ENCODE measurements at regions not wholly inside any gene's neighbourhood (a gene's known extent, or its start where the extent isn't known, plus 50 kb on each side); places are given as distances from the start of the nearest gene placed in this dataset.
"Not testable (repeated sequence)": the region's sequence is repeated elsewhere in the genome, so short reads cannot be mapped to it uniquely, and the experiment has no call there.

DNA sequence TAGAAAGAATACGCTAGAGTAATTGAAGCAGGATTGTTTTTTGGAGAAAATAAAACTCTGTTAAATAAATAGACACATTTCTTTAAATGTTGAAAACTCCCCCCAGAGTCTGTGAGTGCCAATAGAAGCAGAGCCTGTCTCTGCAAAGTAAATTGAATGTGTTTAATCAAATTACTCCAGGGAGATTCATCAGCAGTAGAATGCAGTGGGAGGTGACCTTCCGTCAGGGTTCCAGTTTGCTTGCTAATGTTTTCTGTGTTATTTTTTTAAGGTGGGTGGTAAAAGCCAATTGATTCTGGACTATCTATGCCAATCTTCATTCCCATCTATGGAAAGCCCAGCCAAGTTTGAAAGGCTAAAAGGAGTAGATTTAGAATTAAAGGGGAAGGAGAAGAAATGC lies 612.4 kb upstream of the GRM7 start:
- DNase-seq, result no peak

DNA sequence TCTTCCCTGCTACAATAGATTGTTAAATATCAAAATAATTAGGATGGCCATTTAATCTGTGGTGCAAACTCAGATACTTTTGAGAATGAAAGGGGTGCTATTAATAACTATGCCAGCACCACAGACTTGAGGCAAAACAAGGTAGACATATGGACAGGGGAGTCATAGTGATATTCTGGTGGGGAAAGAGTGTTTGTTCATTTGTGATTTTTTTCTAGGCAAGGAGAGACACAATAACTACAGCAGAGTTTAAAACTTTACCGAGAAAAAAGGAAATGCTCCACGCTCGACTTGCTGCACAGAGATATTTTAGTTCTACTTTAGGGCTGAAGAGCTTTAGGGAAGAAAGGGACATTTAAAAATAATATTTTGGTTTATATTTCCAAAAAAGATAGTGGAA lies 611.2 kb upstream of the GRM7 start:
- DNase-seq, result no peak

DNA sequence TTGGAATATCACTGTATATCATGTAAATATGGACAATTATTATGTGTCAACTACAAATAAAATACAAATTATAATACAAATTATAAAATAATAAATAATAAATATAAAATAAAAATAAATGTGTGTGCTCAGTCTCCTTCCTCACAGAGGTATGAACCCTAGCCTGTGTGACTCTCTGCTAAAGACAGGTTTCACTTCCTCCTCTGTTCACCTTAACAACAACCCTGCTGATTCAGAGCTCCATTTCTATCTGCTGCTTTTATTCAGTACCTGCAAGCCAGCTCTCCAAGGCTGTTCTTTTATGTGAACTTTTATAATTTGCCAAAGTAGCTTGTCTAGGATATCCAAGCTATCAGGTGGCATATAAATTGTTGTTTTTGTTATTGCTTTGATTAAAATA lies 610.7 kb upstream of the GRM7 start:
- no peak for DNase-seq

DNA sequence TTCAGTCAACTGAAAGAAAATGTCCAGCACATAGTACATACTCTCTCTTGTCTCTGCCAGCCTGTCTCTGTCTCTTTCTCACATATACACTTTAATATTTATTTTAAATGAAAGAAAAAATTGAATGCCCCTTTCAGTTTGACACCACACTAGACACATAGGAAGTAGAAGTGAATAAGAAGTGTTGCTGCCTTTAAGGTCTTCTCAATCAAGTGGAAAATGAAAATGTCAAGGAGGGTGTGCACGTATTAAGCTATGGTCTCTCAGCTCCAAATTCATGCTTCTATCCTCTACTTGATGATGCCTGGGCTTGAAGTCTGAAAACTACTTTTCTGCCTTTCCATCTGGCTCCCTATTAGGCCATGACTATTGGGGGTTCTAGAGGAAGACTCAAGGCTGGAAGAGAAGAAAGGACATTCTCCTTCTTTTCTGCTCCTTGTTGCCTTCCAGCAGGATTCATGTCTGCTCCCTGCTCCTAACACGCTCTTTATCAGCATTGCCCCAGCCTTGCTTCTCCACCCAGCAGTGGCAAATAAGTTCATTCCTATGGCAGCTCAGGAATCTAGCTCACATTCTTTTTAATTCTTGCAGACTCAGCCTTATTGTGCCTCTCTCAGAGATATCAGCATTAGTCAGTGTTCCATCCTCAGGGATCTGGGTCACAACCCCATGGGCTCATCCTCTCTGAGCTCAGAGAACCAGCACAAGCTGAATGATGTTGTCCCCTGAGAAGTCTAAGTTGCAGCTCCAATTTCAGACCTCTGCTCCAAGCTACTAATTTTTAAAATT lies 609.1 kb upstream of the GRM7 start:
- no peak for DNase-seq

DNA sequence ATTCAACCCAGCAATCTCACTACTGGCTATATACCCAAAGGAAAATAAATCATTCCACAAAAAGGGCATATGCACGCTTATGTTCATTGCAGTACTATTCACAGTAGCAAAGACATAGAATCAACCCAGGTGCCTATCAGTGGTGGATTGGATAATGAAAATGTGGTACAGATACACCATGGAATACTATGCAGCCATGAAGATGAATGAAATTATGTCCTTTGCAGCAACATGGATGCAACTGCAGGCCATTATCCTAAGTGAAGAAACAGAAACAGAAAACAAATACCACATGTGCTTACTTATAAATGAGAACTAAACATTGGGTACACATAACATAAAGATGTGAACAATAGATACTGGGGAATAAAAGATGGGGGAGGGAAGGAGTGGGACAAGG lies 606.4 kb upstream of the GRM7 start:
- DNase-seq, result no peak

DNA sequence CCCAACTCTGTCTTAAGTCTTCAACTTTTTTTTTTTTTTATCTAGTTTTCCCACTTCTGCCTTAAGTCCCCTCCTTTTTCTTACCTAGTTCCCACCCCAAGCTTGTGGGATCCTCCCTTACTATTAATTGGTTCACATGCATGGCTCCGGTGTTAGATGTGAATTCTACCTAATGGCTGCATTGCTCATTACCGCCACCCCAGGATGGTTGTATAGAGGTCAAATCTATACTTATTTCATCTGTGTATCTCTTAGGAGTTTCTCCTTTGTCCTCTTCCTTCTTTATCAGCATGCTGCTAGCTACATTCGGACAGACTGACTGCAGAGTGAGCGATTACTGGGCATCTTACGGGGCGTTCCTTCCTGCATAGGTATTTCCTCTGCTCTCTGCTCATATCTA lies 605.7 kb upstream of the GRM7 start:
- DNase-seq, result no peak

DNA sequence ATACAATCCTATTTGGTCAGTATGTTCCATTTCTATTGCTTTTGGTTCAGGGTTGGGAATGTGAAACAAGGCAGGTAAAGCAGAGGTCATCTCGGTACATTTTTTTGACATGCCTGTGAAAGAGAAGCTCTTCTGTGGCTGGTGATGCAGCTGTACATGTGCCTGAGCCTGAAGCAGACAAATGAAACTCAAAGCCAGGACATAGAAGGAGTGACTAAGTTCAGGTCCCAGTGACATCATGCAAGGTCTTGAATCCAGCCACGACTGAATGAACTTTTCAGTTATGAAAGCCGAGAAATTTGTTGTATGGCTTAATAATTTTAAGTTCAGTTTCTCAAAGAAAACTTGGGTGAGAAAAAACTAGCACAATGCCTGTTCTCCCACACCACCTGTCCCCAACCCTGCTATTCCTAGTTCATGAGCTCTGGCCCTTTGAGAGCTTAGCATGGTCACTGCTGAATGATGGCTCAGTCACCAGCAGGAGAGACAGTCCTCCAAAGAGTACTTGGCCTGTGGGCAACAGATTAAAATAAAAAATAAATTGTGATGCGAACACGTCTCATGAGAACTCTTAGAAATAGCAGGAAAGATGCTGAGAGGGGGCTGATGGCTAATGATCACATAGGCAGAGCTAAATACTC lies 600.2 kb upstream of the GRM7 start:
- no peak for DNase-seq

DNA sequence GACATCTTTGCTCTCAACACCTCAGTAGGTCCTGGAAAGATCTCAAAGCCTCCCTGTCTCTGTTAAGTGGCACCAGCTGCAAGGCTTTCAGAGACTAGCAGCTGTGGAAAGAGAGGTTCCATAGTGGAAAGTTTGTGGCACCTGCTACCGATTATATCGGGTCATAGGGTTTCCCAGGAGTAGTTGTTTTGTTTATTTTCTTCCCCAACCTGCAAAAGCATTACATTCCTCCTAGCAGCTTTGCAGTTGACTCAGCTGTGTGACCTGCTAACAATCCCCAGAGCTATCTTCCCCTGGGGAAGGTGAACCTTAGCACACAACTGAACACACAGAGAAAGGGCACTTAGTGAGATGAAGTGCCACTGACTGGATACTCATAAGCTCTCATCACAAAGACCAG lies 598.9 kb upstream of the GRM7 start:
- no peak for DNase-seq

DNA sequence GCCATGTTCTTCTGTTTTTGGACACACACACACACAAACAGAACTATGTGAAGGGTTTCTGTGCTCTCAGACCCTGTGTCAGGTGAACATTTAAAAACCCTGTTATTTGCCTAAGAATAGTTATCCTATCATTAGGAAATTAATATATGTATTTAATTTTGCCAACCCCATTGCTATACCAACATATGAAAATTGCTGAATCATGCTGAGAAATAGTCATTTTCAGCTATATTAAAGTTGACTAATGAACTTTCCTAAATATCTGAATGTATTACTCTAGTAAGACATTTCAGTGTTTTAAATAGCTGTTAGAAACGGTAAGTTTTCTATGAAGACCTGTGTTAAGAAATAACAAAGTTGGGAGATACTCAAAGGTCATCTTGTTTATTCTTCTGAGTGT lies 596.9 kb upstream of the GRM7 start:
- DNase-seq, result no peak

DNA sequence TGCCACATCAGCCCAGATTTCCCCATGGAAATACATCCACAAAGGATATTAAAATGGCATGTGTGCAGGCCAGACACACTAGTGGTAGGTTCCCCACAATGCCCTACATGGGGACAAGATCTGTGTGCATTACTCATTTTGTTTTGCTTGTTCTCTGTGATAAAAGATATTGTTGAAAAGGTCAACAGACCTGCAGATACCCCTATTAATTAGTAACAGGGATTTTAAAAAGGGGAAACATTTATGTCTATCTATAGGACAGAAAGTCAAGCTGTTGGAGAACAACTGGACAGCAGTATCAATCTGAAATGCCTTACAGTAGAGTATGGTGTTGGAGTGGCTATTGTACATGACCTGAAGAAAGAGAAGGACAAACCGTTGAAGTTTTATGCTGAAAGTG lies 596.0 kb upstream of the GRM7 start:
- DNase-seq, result no peak

DNA sequence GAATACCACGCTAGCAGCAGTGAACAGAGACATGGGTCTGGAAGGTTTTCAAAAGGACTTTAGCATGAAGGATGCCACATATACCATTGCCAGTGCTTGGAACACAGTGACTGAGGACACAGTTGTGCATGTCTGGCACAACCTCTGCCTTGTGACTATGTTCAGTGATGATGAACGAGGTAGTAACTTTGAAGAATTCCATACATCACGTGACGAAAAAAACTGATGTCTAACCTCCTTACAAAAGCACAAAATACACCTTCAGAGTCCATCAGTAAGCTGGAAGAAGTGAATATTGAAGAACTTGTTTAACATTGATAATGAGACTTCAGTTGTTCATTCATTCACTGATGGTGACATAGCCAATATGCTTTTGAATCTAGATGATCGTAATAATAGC lies 594.8 kb upstream of the GRM7 start:
- DNase-seq, result no peak

DNA sequence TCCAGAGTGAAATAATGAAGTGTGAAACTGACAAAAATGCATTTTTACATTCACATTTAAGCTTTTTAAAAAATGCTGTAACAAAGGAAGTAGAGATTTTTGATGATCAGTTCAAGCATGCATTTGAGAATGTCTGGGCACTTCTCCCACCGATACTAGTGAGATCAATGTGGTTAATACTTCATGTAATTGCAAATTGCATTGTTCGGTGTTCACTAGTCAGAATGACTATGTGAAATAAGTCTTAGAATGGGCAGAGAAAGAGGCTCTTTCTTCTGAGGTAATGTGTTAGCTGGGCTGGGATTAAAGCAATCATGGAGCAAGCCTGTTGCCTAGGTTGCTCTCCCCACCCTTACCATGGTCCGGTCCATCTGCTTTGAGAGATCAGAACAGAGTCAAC lies 587.0 kb upstream of the GRM7 start:
- no peak for DNase-seq

DNA sequence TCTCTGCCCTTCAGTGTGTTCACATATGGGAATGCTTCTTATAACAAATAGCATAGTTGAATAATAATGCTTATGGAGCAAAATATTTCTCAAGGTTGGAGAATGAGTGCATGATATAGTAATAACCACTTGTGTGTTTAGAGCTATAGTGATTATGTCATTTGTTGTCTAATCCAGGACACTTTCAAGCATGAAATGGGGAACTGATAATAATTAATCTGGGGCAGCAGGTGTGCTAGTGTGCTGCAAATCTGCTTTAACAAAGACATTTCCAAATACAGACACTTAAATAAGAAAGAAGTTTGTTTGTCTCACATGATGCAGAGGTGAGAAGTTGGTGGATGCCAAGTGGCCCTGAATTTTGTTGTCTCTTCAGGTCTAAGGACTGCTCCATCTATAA lies 579.3 kb upstream of the GRM7 start:
- DNase-seq, result no peak

DNA sequence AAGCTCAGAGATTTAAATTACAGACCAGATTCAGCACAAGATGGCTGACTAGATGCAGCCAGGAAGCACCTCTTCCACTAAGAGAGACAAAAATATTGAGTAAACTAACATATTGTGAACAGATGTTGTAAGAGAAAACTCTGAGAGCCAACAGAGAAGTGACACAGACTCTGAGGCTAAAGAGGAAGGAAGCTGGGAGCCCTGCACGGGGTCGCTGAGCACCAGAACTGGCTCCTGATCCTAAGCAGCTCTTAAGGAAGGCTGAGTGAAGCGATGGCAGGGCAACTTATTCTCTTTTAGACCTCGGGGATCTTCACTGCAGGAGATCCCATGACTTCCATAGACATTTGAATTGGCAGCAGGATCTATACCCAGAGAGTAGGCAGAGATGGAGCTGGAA lies 578.0 kb upstream of the GRM7 start:
- DNase-seq, result no peak

DNA sequence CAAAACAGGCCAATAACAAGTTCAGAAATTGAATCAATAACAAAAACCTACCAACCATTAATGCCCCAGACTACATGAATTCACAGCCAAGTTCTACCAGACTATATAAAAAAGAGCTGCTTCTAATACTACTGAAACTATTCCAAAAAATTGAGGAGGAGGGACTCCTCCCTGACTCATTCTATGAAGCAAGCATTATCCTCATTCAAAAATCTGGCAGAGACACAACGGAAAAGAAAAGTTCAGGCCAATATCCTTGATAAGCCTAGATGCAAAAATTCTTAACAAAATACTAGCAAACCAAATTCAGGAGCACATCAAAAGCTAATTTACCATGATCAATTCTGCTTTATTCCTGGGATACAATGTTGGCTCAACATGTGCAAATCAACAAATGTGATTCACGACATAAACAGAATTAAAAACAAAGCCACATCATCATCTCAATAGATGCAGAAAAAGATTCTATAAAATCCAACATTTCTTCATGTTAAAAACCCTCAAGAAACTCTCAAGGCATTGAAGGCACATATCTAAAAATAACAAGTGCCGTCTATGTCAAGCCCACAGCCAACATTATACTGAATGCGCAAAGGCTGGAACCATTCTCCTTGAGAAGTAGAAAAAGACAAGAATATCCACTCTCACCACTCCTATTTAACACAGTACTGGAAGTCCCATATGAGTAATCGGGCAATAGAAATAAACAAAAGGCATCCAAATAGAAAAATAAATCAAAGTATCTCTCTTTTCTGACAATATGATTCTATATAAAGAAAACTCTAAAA lies 573.6 kb upstream of the GRM7 start:
- no peak for DNase-seq

DNA sequence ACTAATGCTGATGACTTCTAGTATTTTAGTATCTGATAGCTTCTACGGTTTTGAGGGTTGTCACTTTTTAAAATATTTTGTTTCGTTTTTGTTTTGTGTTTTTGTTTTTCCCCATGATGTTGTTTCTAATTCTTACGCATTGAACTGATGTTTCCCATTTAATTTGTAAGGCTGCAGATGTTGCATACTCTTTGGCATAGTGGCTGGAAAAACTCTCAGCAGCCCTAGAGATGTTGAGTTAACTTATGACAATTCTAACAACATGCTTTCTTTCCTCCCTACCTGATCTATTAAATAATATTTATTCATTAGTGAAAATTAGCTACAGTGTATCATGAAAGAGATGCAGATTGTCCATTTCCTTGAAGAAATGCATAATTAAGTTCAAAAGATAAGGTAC lies 559.3 kb upstream of the GRM7 start:
- DNase-seq, result no peak

DNA sequence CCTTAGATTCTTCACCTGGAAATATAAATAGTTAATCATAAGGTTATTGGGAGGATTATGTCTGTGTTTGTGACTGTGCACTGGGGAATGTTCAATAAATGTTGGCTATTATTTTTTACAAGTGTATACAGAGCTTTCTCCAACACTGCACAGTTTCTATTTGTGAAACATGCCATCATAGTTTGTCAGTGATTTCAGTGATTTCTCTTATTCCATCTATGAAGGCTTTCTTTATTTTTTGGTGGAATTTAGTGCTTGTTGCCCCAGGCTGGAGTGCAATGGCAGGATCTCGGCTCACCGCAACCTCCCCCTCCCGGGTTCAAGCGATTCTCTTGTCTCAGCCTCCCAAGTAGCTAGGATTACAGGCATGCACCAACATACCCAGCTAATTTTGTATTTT lies 545.0 kb upstream of the GRM7 start:
- DNase-seq, result no peak

DNA sequence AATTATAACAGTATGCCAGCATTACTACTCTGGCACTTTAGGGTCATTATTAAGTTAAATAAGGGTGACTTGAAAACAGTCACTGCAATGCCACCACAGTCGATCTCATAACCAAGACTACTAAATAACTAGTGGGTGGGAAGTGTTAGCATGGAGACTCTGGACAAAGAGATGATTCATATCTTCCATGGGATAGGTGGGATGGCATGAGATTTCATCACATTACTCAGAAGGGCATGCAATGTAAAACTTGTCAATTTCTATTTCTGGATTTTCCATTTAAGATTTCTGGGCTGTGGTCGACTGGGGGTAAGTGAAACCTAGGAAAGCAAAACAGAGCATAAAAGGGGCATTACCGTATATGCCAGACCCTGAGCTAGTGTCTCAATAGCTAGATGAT lies 538.9 kb upstream of the GRM7 start:
- no peak for DNase-seq

DNA sequence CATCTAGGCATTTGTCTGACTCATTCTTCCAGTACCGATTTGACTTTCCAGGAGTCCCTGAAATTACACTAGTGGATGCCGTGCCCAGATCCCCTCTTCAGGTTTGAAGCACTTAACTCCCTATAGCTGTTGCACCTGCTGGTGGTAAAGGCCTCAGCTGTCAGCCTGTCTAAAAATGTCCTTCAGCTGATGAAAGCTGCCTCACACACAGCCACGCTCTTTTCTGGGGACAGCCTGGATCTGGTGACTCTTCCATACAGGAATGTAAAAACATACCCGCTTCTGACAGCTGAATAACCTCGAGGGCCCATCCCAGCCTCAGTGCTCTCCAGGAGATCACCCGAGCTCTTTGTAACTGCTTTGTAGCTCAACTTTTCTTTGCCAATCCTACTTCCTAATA lies 534.1 kb upstream of the GRM7 start:
- DNase-seq, result no peak

DNA sequence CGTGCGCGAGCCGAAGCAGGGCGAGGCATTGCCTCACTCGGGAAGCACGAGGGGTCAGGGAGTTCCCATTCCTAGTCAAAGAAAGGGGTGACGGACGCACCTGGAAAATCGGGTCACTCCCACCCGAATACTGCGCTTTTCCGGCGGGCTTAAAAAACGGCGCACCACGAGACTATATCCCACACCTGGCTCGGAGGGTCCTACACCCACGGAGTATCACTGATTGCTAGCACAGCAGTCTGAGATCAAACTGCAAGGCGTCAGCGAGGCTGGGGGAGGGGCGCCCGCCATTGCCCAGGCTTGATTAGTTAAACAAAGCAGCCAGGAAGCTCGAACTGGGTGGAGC lies 520.0 kb upstream of the GRM7 start:
- not testable (repeated sequence) for DNase-seq

DNA sequence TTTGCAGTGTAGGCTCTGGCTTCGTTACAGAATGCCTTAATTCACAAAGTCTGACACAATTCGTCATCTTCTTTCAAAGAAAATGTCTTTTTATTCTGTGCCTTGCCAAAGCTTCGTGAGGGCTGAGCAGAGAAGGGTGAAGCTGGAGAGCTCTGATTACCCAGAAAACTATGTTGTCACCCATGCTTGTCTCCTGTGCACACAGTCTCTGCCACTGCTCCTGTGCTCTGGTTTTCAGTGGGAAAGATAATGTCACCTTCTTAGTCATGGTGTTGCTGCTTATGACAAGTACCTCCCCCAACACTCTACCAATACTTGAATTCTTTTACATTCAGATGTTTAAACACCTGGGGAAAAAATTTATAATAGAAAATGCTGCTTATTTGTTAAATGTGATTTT lies 509.2 kb upstream of the GRM7 start:
- no peak for DNase-seq

DNA sequence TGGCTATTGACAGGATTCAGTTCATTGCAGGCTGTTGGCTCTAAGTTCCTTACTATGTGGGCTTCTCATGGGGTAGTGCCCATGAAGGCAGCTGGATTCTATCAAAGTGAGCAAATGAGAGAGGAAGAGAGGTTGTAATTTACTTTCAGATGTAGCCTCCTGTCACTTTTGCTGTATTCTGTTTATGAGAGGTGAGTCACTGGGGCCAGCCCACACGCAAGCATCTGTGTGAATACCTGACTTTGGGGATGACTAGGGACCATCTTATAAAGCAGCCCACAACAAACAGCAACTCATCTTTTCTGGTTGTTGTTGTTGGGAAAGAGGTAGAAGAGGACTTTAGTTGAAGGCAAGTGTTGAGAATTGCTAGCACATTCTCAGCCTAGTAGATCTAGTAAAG lies 506.3 kb upstream of the GRM7 start:
- no peak for DNase-seq

DNA sequence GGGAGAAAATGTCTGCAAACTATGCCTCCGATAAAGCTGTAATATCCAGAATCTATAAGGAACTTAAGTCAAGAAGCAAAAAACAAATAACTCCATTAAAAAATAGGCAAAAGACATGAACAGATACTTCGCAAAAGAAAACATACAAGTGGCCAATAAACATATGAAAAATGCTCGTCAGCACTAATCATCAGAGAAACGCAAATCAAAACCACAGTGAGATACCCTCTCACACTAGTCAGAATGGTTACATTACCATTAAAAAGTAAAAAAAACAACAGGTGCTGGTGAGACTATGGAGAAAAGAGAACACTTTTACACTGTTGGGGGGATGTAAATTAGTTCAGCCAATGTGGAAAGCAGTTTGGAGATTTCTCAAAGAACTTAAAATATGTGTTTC lies 498.5 kb upstream of the GRM7 start:
- no peak for DNase-seq

DNA sequence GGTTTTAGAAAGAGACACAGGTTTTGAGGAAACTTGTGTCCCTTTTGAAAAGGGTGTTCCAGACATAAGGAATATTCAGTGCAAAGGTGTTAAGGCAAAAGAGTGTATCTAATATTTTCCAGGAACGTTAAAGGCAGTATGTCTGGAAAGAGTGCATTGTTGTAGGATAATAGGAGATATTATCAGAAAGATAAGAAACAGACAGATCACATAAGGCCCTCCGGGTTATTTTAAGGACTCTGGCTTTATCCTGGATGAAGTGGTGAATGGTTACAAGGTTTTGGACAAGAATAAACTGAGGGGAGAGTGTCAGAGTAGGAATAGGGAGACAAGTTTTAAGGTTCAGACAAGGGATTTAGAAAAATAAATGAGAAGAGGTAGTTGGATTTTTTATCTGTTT lies 493.7 kb upstream of the GRM7 start:
- DNase-seq, result no peak

Data from stimulated activated CD8-positive, alpha-beta memory T cell treated with anti-CD3 and anti-CD28 coated beads, Interleukin-4, amount 100 ng/mL, for 48 hours (primary cell).